OCI-LY1 (cell line): ENCODE measurements at regions not wholly inside any gene's neighbourhood (a gene's known extent, or its start where the extent isn't known, plus 50 kb on each side); places are given as distances from the start of the nearest gene placed in this dataset.

Experiments used
- CTCF ChIP-seq: fragments of 200-600 bp; sonication (generic), shearing (Covaris generic); IDR thresholded peaks from 2 replicates; pipeline ENCODE4 v1.5.1; 2017; ENCODE audit warnings: mild to moderate bottlenecking, antibody characterized with exemption, low read length, moderate library complexity, mixed read lengths
- EZH2 ChIP-seq: fragments of 200-600 bp; sonication (generic), shearing (Covaris generic); IDR thresholded peaks from 2 replicates; pipeline ENCODE4 v1.8.0; 2017; ENCODE audit warnings: borderline replicate concordance, mixed run types, mild to moderate bottlenecking, antibody characterized with exemption, low read length, moderate library complexity, mixed read lengths

GRCh38 chr13:68784275-68784674 lies 1323.4 kb upstream of the ATXN8OS start:
- TF ChIP-seq CTCF (no peak), EZH2 (no peak)
